Tibial nerve (tissue), 4 donors: ENCODE measurements at regions not wholly inside any gene's neighbourhood (a gene's known extent, or its start where the extent isn't known, plus 50 kb on each side); places are given as distances from the start of the nearest gene placed in this dataset.

Source experiments
- DNase-seq, 2 donors: peaks; one replicate each; pipeline ENCODE4 v3.0.0-alpha.2; 2019; ENCODE audit warnings: low spot score in 2 of 2
- H3K27ac ChIP-seq, 4 donors: fragments of 200-600 bp; sonication (generic) in 3 of 4; one replicate each; pipeline ENCODE4 v1.5.1; 2017 to 2019; ENCODE audit warnings: mild to moderate bottlenecking in 1 of 4
- H3K27me3 ChIP-seq, 2 donors: fragments of 200-600 bp; sonication (generic) in 1 of 2; one replicate each; pipeline versions ENCODE4 v1.5.1 to v1.6.0; 2017 to 2019
- H3K36me3 ChIP-seq, 3 donors: fragments of 200-600 bp; sonication (generic); one replicate each; pipeline ENCODE4 v1.5.1; 2018 to 2019
- H3K4me1 ChIP-seq, 4 donors: fragments of 200-600 bp; sonication (generic) in 3 of 4; one replicate each; pipeline ENCODE4 v1.5.1; 2017 to 2019
- H3K4me3 ChIP-seq, 4 donors: fragments of 200-600 bp; sonication (generic) in 3 of 4; one replicate each; pipeline ENCODE4 v1.5.1; 2017 to 2019; ENCODE audit warnings: mild to moderate bottlenecking in 1 of 4, moderate library complexity in 1 of 4
- H3K9me3 ChIP-seq, 4 donors: fragments of 200-600 bp; sonication (generic) in 3 of 4; one replicate each; pipeline ENCODE4 v1.5.1; 2017 to 2019
- EP300 ChIP-seq, 2 donors: sonication (generic); formaldehyde crosslinking; IDR thresholded peaks; one replicate each; pipeline ENCODE4 v1.6.1; 2017; ENCODE audit warnings: antibody characterized with exemption in 2 of 2, mild to moderate bottlenecking in 1 of 2
- POLR2A ChIP-seq, 2 donors: fragments of 450-650 bp; IDR thresholded peaks; one replicate each; pipeline ENCODE4 v1.6.1; 2017; ENCODE audit warnings: antibody characterized with exemption in 2 of 2, mild to moderate bottlenecking in 2 of 2, moderate library complexity in 2 of 2
- WGBS, 2 donors: methylation state at CpG; one replicate each; pipeline ENCODE4 v1.1.5; 2018; 5-methylcytosine and 5-hydroxymethylcytosine counted together
- TF ChIP-seq, protein P1 (sequence below), 5 experiments: fragments of 200-600 bp in 3 of 5; fragments of 450-650 bp in 2 of 5; sonication (generic) in 3 of 5; IDR thresholded peaks; one replicate each; pipeline ENCODE4 v1.5.1; 2016 to 2019; ENCODE audit warnings: antibody characterized with exemption in 5 of 5, mild to moderate bottlenecking in 3 of 5, moderate library complexity in 2 of 5

GRCh38 chr18:26736301-26736700 lies 129.2 kb downstream of the AQP4 start:
- Histone ChIP-seq H3K27me3 (no peaks in the 10 kb centered on the region), H3K4me3 (no peak overlapping the region)
- 90 to 91% methylated on average over 1 of the region's 1 CpG for WGBS, 2 donors

GRCh38 chr18:26734760-26735159 lies 130.7 kb downstream of the AQP4 start:
- WGBS, 2 donors, result 39 to 47% methylated on average over 4 of the region's 4 CpGs
- no peaks in the 10 kb centered on the region for H3K27me3 ChIP-seq
- DNase-seq, result no peak
- no peak overlapping the region for H3K27ac ChIP-seq
- H3K9me3 ChIP-seq, result no peaks in the 10 kb centered on the region
- H3K36me3 ChIP-seq, result no peaks in the 10 kb centered on the region
- TF ChIP-seq EP300 (IDR thresholded peaks at IDR 0.05) (no peak), POLR2A (IDR thresholded peaks at IDR 0.05) (no peak)
- TF ChIP-seq, protein P1, sequence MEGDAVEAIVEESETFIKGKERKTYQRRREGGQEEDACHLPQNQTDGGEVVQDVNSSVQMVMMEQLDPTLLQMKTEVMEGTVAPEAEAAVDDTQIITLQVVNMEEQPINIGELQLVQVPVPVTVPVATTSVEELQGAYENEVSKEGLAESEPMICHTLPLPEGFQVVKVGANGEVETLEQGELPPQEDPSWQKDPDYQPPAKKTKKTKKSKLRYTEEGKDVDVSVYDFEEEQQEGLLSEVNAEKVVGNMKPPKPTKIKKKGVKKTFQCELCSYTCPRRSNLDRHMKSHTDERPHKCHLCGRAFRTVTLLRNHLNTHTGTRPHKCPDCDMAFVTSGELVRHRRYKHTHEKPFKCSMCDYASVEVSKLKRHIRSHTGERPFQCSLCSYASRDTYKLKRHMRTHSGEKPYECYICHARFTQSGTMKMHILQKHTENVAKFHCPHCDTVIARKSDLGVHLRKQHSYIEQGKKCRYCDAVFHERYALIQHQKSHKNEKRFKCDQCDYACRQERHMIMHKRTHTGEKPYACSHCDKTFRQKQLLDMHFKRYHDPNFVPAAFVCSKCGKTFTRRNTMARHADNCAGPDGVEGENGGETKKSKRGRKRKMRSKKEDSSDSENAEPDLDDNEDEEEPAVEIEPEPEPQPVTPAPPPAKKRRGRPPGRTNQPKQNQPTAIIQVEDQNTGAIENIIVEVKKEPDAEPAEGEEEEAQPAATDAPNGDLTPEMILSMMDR (IDR thresholded peaks at IDR 0.05), result no peak
- H3K4me1 ChIP-seq, result no peaks in the 10 kb centered on the region
- no peak overlapping the region for H3K4me3 ChIP-seq

More at GRCh38 chr18:26736301-26736700, 129.2 kb downstream of the AQP4 start:
- no peak for DNase-seq
- H3K4me1 ChIP-seq, result no peaks in the 10 kb centered on the region
- no peak overlapping the region for H3K27ac ChIP-seq
- no peak for TF ChIP-seq EP300 (IDR thresholded peaks at IDR 0.05)
- TF ChIP-seq POLR2A (IDR thresholded peaks at IDR 0.05), result no peak
- TF ChIP-seq, protein P1 (IDR thresholded peaks at IDR 0.05), result no peak
- no peaks in the 10 kb centered on the region for H3K9me3 ChIP-seq
- H3K36me3 ChIP-seq, result no peaks in the 10 kb centered on the region

GRCh38 chr18:26729449-26729848 lies 136.1 kb downstream of the AQP4 start:
- Histone ChIP-seq H3K36me3 (no peaks in the 10 kb centered on the region), H3K27ac (no peak overlapping the region), H3K4me1 (no peaks in the 10 kb centered on the region), H3K27me3 (no peaks in the 10 kb centered on the region), H3K9me3 (no peaks in the 10 kb centered on the region), H3K4me3 (no peak overlapping the region)
- WGBS, 2 donors, result 55 to 62% methylated on average over 2 of the region's 2 CpGs
- no peak for DNase-seq
- no peak for TF ChIP-seq POLR2A (IDR thresholded peaks at IDR 0.05)
- TF ChIP-seq EP300 (IDR thresholded peaks at IDR 0.05), result no peak
- TF ChIP-seq, protein P1 (IDR thresholded peaks at IDR 0.05), result no peak

DNA sequence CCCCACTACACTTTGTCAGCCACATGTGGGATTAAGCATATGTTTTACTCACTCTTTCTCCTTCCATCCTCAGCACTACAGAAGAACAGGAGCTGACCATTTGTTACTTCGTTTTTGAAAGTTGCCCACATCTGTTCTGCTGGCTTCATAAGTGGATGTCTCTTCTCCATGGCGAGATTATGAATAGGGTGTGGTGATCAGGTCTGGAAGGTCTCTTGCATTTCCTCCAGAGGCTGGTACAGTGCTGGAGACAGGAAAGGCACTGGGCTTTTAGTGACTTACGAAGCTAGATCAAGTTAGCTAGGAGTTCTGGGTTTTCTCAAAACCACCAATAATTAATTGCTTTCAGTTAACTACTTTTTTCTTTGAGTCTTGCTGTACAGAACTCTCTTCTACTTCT lies 136.5 kb downstream of the AQP4 start:
- TF ChIP-seq, protein P1 (IDR thresholded peaks at IDR 0.05), result no peak
- no peak for TF ChIP-seq POLR2A (IDR thresholded peaks at IDR 0.05)
- TF ChIP-seq EP300 (IDR thresholded peaks at IDR 0.05), result no peak
- no peaks in the 10 kb centered on the region for H3K4me1 ChIP-seq
- H3K27me3 ChIP-seq, result no peaks in the 10 kb centered on the region
- no peak overlapping the region for H3K27ac ChIP-seq
- H3K36me3 ChIP-seq, result no peaks in the 10 kb centered on the region
- DNase-seq, result no peak
- H3K9me3 ChIP-seq, result no peaks in the 10 kb centered on the region
- no peak overlapping the region for H3K4me3 ChIP-seq
- WGBS, 2 donors, result 65 to 81% methylated on average over 3 of the region's 3 CpGs

DNA sequence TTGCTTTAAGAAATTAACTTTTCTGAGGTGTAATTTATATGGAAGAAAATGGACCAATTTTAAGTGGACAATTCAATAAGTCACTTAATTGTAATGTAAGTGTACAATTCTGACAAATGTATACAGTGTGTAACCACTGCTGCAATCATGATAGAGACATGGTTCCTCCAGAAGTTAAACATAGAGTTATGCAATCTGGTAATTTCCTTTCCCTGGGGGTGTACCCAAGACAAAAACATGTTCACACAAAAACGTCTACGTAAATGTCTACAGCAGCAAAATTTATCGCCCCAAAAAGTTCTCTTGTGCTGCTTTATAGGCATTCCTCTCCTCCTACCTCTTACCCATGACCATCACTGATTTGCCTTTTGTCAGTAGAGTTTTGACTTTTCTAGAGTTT lies 141.5 kb downstream of the AQP4 start:
- Histone ChIP-seq H3K4me3 (no peak overlapping the region), H3K4me1 (no peaks in the 10 kb centered on the region), H3K27me3 (no peaks in the 10 kb centered on the region), H3K27ac (no peak overlapping the region), H3K36me3 (no peaks in the 10 kb centered on the region), H3K9me3 (no peaks in the 10 kb centered on the region)
- 60 to 67% methylated on average over 3 of the region's 3 CpGs for WGBS, 2 donors
- no peak for DNase-seq
- TF ChIP-seq POLR2A (IDR thresholded peaks at IDR 0.05) (no peak), EP300 (IDR thresholded peaks at IDR 0.05) (no peak)
- TF ChIP-seq, protein P1 (IDR thresholded peaks at IDR 0.05), result no peak
